IPS-11a (cell line): ENCODE measurements at regions not wholly inside any gene's neighbourhood (a gene's known extent, or its start where the extent isn't known, plus 50 kb on each side); places are given as distances from the start of the nearest gene placed in this dataset.
A peak's percentile ranks its signal among the peaks of the same experiment; 100 is the strongest.
"Not testable (repeated sequence)": the region's sequence is repeated elsewhere in the genome, so short reads cannot be mapped to it uniquely, and the experiment has no call there.

Source experiments
- H3K4me3 ChIP-seq: one replicate; pipeline ENCODE4 v1.5.1; 2013; ENCODE audit warnings: low read depth, low read length, control low read depth

- H3K4me3 ChIP-seq, result not testable (repeated sequence)
These were observed 119.1 kb upstream of the NBPF19 start for GRCh38 chr1:149355748-149356147.

- not testable (repeated sequence) for H3K4me3 ChIP-seq
These were observed 118.7 kb upstream of the NBPF19 start for GRCh38 chr1:149356152-149356551.

- not testable (repeated sequence) for H3K4me3 ChIP-seq
These were observed 114.5 kb upstream of the NBPF19 start for GRCh38 chr1:149360351-149360750.

GRCh38 chr1:149361310-149361709, 113.5 kb upstream of the NBPF19 start:
- H3K4me3 ChIP-seq, result not testable (repeated sequence)

GRCh38 chr1:149364188-149364981, 110.5 kb upstream of the NBPF19 start:
- not testable (repeated sequence) for H3K4me3 ChIP-seq

- not testable (repeated sequence) for H3K4me3 ChIP-seq
These were observed 108.4 kb upstream of the NBPF19 start for GRCh38 chr1:149366402-149366801.

GRCh38 chr1:149367472-149368044, 107.3 kb upstream of the NBPF19 start:
- H3K4me3 ChIP-seq, result not testable (repeated sequence)

- H3K4me3 ChIP-seq, result not testable (repeated sequence)
These were observed 106.5 kb upstream of the NBPF19 start for GRCh38 chr1:149368337-149368736.

GRCh38 chr1:149369081-149369480, 105.8 kb upstream of the NBPF19 start:
- H3K4me3 ChIP-seq, result not testable (repeated sequence)

GRCh38 chr1:149371955-149372354, 102.9 kb upstream of the NBPF19 start:
- not testable (repeated sequence) for H3K4me3 ChIP-seq

GRCh38 chr1:149378462-149378861, 96.4 kb upstream of the NBPF19 start:
- not testable (repeated sequence) for H3K4me3 ChIP-seq

- peak overlapping the region; percentile 33 for H3K4me3 ChIP-seq
These were observed 84.5 kb upstream of the NBPF19 start for GRCh38 chr1:149390173-149390926.

- peak overlapping the region; percentile 33 for H3K4me3 ChIP-seq
These were observed 83.9 kb upstream of the NBPF19 start for GRCh38 chr1:149390931-149391330.

GRCh38 chr1:149395802-149396201, 79.0 kb upstream of the NBPF19 start:
- H3K4me3 ChIP-seq, result not testable (repeated sequence)

GRCh38 chr1:149398527-149398926, 76.3 kb upstream of the NBPF19 start:
- not testable (repeated sequence) for H3K4me3 ChIP-seq

GRCh38 chr1:149408404-149408803, 66.4 kb upstream of the NBPF19 start:
- H3K4me3 ChIP-seq, result not testable (repeated sequence)

- not testable (repeated sequence) for H3K4me3 ChIP-seq
These were observed 59.5 kb upstream of the NBPF19 start for GRCh38 chr1:149415373-149415772.

GRCh38 chr1:149418782-149419181, 56.1 kb upstream of the NBPF19 start:
- not testable (repeated sequence) for H3K4me3 ChIP-seq

- H3K4me3 ChIP-seq, result not testable (repeated sequence)
These were observed 51.7 kb upstream of the NBPF19 start for GRCh38 chr1:149423122-149423521.
